DND-41 (cell line): ENCODE measurements at regions not wholly inside any gene's neighbourhood (a gene's known extent, or its start where the extent isn't known, plus 50 kb on each side); places are given as distances from the start of the nearest gene placed in this dataset.
"Not testable (repeated sequence)": the region's sequence is repeated elsewhere in the genome, so short reads cannot be mapped to it uniquely, and the experiment has no call there.

Source experiments
- ATAC-seq: fragments of 200-7000 bp; cut with Tn5 transposase; 3 replicates; pipeline ENCODE4 v1.9.1; 2021; ENCODE audit warnings: low read depth; ENCODE audit not compliant: insufficient read depth
- DNase-seq: peaks from one replicate; pipeline ENCODE4 v3.0.0-alpha.2; 2020
- H2AFZ ChIP-seq: 2 replicates; pipeline ENCODE4 v1.6.0; 2012; ENCODE audit warnings: low read depth, low read length
- H3K27ac ChIP-seq: 2 replicates; pipeline ENCODE4 v1.5.1; 2012; ENCODE audit warnings: low read length, inconsistent platforms
- H3K27me3 ChIP-seq: fragments of 200-600 bp; sonication (generic); 2 replicates; pipeline ENCODE4 v1.6.0; 2012; ENCODE audit warnings: low read length, mild to moderate bottlenecking, inconsistent platforms; ENCODE audit not compliant: insufficient read depth, poor library complexity
- H3K36me3 ChIP-seq: 2 replicates; pipeline ENCODE4 v1.5.1; 2012; ENCODE audit warnings: low read length, inconsistent platforms; ENCODE audit not compliant: insufficient read depth
- H3K4me1 ChIP-seq: 2 replicates; pipeline ENCODE4 v1.5.1; 2012; ENCODE audit warnings: mild to moderate bottlenecking, low read length; ENCODE audit not compliant: insufficient read depth
- H3K4me2 ChIP-seq: 2 replicates; pipeline ENCODE4 v1.6.0; 2012; ENCODE audit warnings: mild to moderate bottlenecking, moderate library complexity, low read length, inconsistent platforms; ENCODE audit not compliant: insufficient read depth
- H3K4me3 ChIP-seq, 2 experiments: fragments of 200-600 bp in 1 of 2; shearing (Covaris generic) in 1 of 2; 2 replicates each; pipeline ENCODE4 v1.5.1; 2012 to 2016; ENCODE audit warnings: inconsistent platforms in 2 of 2, low read length in 2 of 2, mild to moderate bottlenecking in 2 of 2, low read depth in 1 of 2, moderate library complexity in 1 of 2
- H3K79me2 ChIP-seq: 2 replicates; pipeline ENCODE4 v1.6.0; 2012; ENCODE audit warnings: low read length, inconsistent platforms; ENCODE audit not compliant: insufficient read depth
- H3K9ac ChIP-seq: 2 replicates; pipeline ENCODE4 v1.6.0; 2012; ENCODE audit warnings: low read depth, mild to moderate bottlenecking, inconsistent platforms, low read length, moderate library complexity
- H3K9me3 ChIP-seq: 2 replicates; pipeline ENCODE4 v1.5.1; 2012; ENCODE audit warnings: low read length, moderate library complexity, mild to moderate bottlenecking, inconsistent platforms; ENCODE audit not compliant: insufficient read depth, severe bottlenecking
- H4K20me1 ChIP-seq: 2 replicates; pipeline ENCODE4 v1.6.0; 2012; ENCODE audit warnings: low read length; ENCODE audit not compliant: insufficient read depth
- CTCF ChIP-seq: IDR thresholded peaks from 2 replicates; pipeline ENCODE4 v1.5.1; 2012; ENCODE audit warnings: borderline replicate concordance, low read length, moderate library complexity, mild to moderate bottlenecking; ENCODE audit not compliant: poor library complexity, severe bottlenecking; ENCODE audit errors: extremely low read depth
- EZH2 ChIP-seq: IDR thresholded peaks from 3 replicates; pipeline ENCODE4 v1.6.1; 2012; ENCODE audit warnings: borderline replicate concordance, low read depth, mild to moderate bottlenecking, moderate library complexity, low read length, inconsistent platforms; ENCODE audit not compliant: severe bottlenecking

- DNase-seq = no peak
These were observed 162.8 kb downstream of the MANEA start for GRCh38 chr6:95740157-95740556.

DNA sequence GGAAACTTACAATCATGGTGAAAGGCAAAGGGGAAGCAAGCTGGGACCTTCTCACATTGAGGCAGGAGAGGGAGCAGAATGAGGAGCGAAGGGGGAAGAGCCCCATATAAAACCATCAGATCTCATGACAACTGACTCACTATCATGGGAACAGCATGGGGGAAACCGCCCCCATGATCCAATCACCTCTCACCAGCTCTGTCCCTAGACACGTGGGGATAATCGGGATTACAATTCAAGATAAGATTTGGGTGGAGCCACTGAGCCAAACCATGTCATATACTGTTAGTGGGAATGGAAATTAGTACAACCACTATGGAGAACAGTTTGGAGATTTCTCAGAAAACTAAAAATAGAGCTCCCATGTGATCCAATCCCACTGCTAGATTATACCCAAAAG, 163.7 kb downstream of the MANEA start:
- no peaks in the 10 kb centered on the region for H3K79me2 ChIP-seq
- no peak overlapping the region for H3K27ac ChIP-seq
- no peaks in the 10 kb centered on the region for H3K9me3 ChIP-seq
- H3K9ac ChIP-seq = no peak overlapping the region
- H3K36me3 ChIP-seq = no peaks in the 10 kb centered on the region
- no peaks in the 10 kb centered on the region for H3K27me3 ChIP-seq
- no peaks in the 10 kb centered on the region for H3K4me1 ChIP-seq
- H2AFZ ChIP-seq = no peak overlapping the region
- H4K20me1 ChIP-seq = no peaks in the 10 kb centered on the region
- ATAC-seq (no peak), DNase-seq (no peak)
- H3K4me2 ChIP-seq = no peak overlapping the region
- no peak overlapping the region for H3K4me3 ChIP-seq
- TF ChIP-seq CTCF (no peak), EZH2 (no peak)

More at GRCh38 chr6:95740157-95740556, 162.8 kb downstream of the MANEA start:
- Histone ChIP-seq H2AFZ (no peak overlapping the region), H3K27me3 (no peaks in the 10 kb centered on the region), H3K36me3 (no peaks in the 10 kb centered on the region), H3K27ac (no peak overlapping the region), H3K9ac (no peak overlapping the region), H3K79me2 (no peaks in the 10 kb centered on the region), H3K4me1 (no peaks in the 10 kb centered on the region), H3K4me2 (no peak overlapping the region), H3K4me3 (no peak overlapping the region), H3K9me3 (no peaks in the 10 kb centered on the region), H4K20me1 (no peaks in the 10 kb centered on the region)
- TF ChIP-seq EZH2 (no peak), CTCF (no peak)
- ATAC-seq = no peak

DNA sequence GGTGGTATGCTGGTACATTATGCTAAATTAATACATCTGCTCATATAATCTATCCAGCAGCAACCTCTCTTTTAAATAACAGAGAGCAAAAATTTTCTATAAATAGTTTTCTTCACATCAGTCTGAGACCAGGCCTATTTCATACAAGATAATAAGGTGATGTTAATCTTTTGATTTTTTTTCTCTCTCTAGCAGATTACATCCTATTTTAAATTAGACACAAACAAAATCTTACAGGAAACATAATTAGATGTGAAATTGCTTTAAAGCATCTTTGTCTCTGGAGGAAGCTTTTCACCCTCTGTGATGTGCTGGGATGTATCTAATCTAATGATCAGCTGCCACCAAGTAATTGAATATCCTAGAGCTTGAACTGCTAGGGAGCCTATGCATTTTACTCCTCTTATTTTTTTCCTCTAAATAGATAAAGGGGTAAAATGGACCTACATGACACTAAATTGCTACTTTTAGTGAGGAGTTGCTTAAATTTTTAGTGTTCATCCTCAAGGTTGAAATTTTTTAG, 165.5 kb downstream of the MANEA start:
- Histone ChIP-seq H4K20me1 (no peaks in the 10 kb centered on the region), H3K4me1 (no peaks in the 10 kb centered on the region), H3K79me2 (no peaks in the 10 kb centered on the region), H3K4me3 (no peak overlapping the region), H3K9me3 (no peaks in the 10 kb centered on the region), H3K36me3 (no peaks in the 10 kb centered on the region), H3K27ac (no peak overlapping the region), H2AFZ (no peak overlapping the region), H3K4me2 (no peak overlapping the region), H3K27me3 (no peaks in the 10 kb centered on the region), H3K9ac (no peak overlapping the region)
- DNase-seq (no peak), ATAC-seq (no peak)
- TF ChIP-seq CTCF (no peak), EZH2 (no peak)

- ATAC-seq = no peak
- H3K4me3 ChIP-seq = no peak overlapping the region
- H3K9me3 ChIP-seq = no peaks in the 10 kb centered on the region
- no peak overlapping the region for H3K27ac ChIP-seq
- H3K4me1 ChIP-seq = no peaks in the 10 kb centered on the region
- no peak overlapping the region for H2AFZ ChIP-seq
- no peaks in the 10 kb centered on the region for H4K20me1 ChIP-seq
- no peak overlapping the region for H3K4me2 ChIP-seq
- H3K9ac ChIP-seq = no peak overlapping the region
- no peaks in the 10 kb centered on the region for H3K36me3 ChIP-seq
- DNase-seq = no peak
- no peaks in the 10 kb centered on the region for H3K79me2 ChIP-seq
- H3K27me3 ChIP-seq = no peaks in the 10 kb centered on the region
- TF ChIP-seq CTCF (no peak), EZH2 (no peak)
These were observed 166.3 kb downstream of the MANEA start for GRCh38 chr6:95743591-95743990.

DNA sequence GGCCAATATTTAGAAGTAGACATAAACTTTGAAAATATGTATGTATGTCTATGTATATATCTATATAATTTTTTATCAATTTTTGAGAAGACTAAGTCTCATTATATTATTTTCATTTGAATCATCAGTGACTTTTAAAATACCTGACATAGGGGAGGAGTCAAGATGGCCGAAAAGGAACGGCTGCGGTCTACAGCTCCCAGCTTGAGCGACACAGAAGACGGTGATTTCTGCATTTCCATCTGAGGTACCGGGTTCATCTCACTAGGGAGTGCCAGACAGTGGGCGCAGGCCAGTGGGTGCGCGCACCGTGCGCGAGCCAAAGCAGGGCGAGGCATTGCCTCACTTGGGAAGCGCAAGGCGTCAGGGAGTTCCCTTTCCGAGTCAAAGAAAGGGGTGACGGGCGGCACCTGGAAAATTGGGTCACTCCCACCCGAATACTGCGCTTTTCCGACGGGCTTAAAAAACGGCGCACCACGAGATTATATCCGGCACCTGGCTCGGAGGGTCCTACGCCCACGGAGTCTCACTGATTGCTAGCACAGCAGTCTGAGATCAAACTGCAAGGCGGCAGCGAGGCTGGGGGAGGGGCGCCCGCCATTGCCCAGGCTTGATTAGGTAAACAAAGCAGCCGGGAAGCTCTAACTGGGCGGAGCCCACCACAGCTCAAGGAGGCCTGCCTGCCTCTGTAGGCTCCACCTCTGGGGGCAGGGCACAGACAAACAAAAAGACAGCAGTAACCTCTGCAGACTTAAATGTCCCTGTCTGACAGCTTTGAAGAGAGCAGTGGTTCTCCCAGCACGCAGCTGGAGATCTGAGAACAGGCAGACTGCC, 181.1 kb downstream of the MANEA start:
- H2AFZ ChIP-seq, H3K4me2 ChIP-seq, H3K9ac ChIP-seq, H3K9me3 ChIP-seq, H3K27me3 ChIP-seq, H3K36me3 ChIP-seq, H3K27ac ChIP-seq, H3K79me2 ChIP-seq, DNase-seq, H4K20me1 ChIP-seq, ATAC-seq, H3K4me1 ChIP-seq, H3K4me3 ChIP-seq: not testable (repeated sequence)
